Sigmoid colon (tissue), 6 donors: ENCODE measurements at regions not wholly inside any gene's neighbourhood (a gene's known extent, or its start where the extent isn't known, plus 50 kb on each side); places are given as distances from the start of the nearest gene placed in this dataset.

Experiments
- DNase-seq: peaks from one replicate; pipeline ENCODE4 v3.0.0-alpha.2; 2019
- H3K27ac ChIP-seq, 4 donors: fragments of 200-600 bp; sonication (generic); one replicate each; pipeline ENCODE4 v1.5.1; 2016 to 2019; ENCODE audit warnings: mild to moderate bottlenecking in 1 of 4
- H3K27me3 ChIP-seq, 3 donors: fragments of 200-600 bp; sonication (generic); one replicate each; pipeline ENCODE4 v1.5.1; 2019; ENCODE audit warnings: mild to moderate bottlenecking in 1 of 3
- H3K36me3 ChIP-seq, 4 donors: fragments of 200-600 bp; sonication (generic); one replicate each; pipeline ENCODE4 v1.5.1; 2016 to 2019
- H3K4me1 ChIP-seq, 4 donors: fragments of 200-600 bp; sonication (generic); one replicate each; pipeline ENCODE4 v1.5.1; 2017 to 2019
- H3K4me3 ChIP-seq, 4 donors: fragments of 200-600 bp; sonication (generic); one replicate each; pipeline ENCODE4 v1.5.1; 2017 to 2019; ENCODE audit warnings: mild to moderate bottlenecking in 2 of 4, moderate library complexity in 1 of 4
- H3K9me3 ChIP-seq, 4 donors: fragments of 200-600 bp in 3 of 4; sonication (generic) in 3 of 4; one replicate each; pipeline versions ENCODE4 v1.5.1 to v1.6.1; 2013 to 2019
- CTCF ChIP-seq, 4 experiments: fragments of 450-650 bp in 3 of 4; fragments of 200-600 bp in 1 of 4; IDR thresholded peaks; one replicate each; pipeline ENCODE4 v1.5.1; 2016 to 2019; ENCODE audit warnings: antibody characterized with exemption in 4 of 4, mild to moderate bottlenecking in 3 of 4, moderate library complexity in 2 of 4
- EP300 ChIP-seq, 4 donors: sonication (generic); formaldehyde crosslinking; IDR thresholded peaks; one replicate each; pipeline ENCODE4 v1.6.1; 2017; ENCODE audit warnings: antibody characterized with exemption in 4 of 4
- POLR2A ChIP-seq, 2 donors: fragments of 450-650 bp; IDR thresholded peaks; one replicate each; pipeline ENCODE4 v1.6.1; 2016; ENCODE audit warnings: antibody characterized with exemption in 2 of 2, mild to moderate bottlenecking in 2 of 2, moderate library complexity in 2 of 2
- POLR2AphosphoS5 ChIP-seq, 4 donors: sonication (generic); formaldehyde crosslinking; IDR thresholded peaks; one replicate each; pipeline ENCODE4 v1.6.1; 2017; ENCODE audit warnings: antibody characterized with exemption in 4 of 4
- WGBS, 2 donors: extraction: QIAGEN DNeasy Blood & Tissue Kit; methylation state at CpG; one replicate each; pipeline ENCODE4 v1.1.7; 2013; 5-methylcytosine and 5-hydroxymethylcytosine counted together
- intact Hi-C: fragments of 100-400 bp; cut with DNase I; formaldehyde crosslinking; loops from one replicate; pipeline ENCODE4 v1.15.1; 2023
- donor health status: healthy with polysubstance abuse.
- donor health status: healthy.

GRCh38 chr2:237199577-237199976 is 113.9 kb downstream of the COPS8 start:
- H3K9me3 ChIP-seq, result no peaks in the 10 kb centered on the region
- intact Hi-C loops, result no loop called here
- DNase-seq, result peak; percentile 56
- no peaks in the 10 kb centered on the region for H3K27me3 ChIP-seq
- H3K36me3 ChIP-seq, result no peaks in the 10 kb centered on the region
- no peak overlapping the region for H3K4me3 ChIP-seq
- no peak for TF ChIP-seq CTCF (IDR thresholded peaks at IDR 0.05)
- H3K4me1 ChIP-seq, result peaks cover 0 to 56% (median 52%) of the 10 kb centered on the region in 4 donors
- WGBS, 2 donors, result 89 to 90% methylated on average over 2 of the region's 2 CpGs
- H3K27ac ChIP-seq, result peak overlapping the region in 3 of 4 donors; percentile 12 to 70 (median 68)

- Histone ChIP-seq H3K36me3 (no peaks in the 10 kb centered on the region), H3K4me3 (no peak overlapping the region), H3K9me3 (no peaks in the 10 kb centered on the region), H3K4me1 (peaks cover 0 to 56% (median 51%) of the 10 kb centered on the region in 4 donors), H3K27me3 (no peaks in the 10 kb centered on the region), H3K27ac (no peak overlapping the region)
- WGBS, 2 donors, result 82 to 89% methylated on average over 7 of the region's 7 CpGs
- peak; percentile 64 for DNase-seq
- TF ChIP-seq CTCF (IDR thresholded peaks at IDR 0.05) (no peak), EP300 (IDR thresholded peaks at IDR 0.05) (no peak), POLR2A (IDR thresholded peaks at IDR 0.05) (no peak), POLR2AphosphoS5 (IDR thresholded peaks at IDR 0.05) (no peak)
- intact Hi-C loops, result no loop called here
These were observed 114.8 kb downstream of the COPS8 start for GRCh38 chr2:237200462-237200861.

DNA sequence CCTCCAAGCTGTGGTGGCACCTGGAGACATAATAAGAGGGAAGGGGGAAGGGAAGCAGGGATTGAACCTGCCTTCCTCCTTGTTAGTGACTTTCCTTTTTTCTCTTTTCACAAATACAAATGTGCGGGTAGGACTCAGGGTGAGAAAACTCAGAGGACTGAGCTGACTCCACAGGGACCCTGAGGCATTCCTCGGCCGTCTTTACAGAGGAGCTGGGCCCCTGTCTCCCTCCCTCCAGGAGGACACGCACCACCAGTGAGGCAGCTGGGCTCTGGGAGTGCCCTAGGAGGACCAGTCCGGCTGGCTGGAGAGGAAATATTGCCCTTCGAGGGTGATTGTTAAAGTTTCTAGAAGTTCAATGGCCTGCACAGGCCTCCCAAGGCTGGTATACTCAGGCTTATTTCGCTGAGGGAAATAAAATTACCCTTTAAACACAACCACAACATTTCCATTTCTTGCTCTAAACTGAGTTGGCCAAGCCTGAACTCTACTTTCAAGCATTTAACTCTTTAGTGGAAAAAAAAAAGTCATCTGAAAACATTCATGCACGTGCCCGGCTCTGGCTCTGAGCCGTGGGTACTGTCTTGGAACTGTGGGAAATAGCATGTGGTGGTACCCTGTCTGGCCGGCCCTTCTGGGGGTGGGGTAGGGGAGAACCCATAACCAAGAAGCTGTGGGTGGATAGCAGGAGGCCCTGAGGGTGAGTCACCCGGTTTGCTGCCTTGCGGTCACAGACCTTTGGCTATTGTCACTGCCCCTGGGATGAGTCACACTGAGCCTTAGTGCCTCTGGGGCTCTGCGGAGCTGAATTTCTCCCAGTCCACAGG is 116.0 kb downstream of the COPS8 start:
- no peaks in the 10 kb centered on the region for H3K27me3 ChIP-seq
- no peak overlapping the region for H3K4me3 ChIP-seq

DNA sequence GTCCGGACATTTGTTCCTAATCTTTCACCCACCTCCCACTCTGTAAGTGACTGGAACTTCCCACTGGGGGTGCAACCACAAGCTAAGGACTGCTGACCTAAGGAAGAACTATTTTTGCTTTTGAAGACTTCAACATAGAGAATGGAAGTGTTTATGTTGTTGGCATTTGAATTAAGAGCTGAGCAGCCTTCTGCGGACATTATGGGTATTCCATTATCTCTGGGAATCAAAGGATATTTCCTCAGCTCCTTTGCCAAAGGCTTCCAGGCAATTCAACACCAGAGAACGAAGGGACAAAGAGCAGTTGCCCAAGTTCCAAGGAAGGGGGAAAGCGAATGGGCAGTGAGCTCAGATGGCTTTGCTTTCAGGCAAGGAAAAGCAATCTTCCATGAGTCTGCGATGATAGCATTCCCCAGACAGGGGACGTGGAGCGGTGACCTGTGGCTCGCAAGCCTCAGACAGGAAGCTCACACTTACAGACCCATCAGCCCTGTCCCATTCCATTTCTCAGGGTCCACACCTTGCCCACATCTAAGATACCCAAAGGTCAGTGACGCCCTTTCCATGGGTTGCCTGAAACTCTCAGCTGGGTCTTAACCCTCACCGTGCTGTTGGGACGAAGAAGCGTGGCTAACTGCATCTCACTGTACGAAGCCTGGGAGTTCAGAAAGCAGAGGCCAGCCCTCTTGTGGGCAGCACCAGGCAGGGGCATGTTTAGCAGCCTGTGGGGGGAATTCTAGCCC is 116.8 kb downstream of the COPS8 start:
- H3K27ac ChIP-seq, result peak overlapping the region in 3 of 4 donors; percentile 12 to 30 (median 14)
- 87 to 90% methylated on average over 13 of the region's 13 CpGs for WGBS, 2 donors

More for the DNA sequence above, 116.0 kb downstream of the COPS8 start:
- no peaks in the 10 kb centered on the region for H3K9me3 ChIP-seq
- intact Hi-C loops, result no loop called here
- H3K4me1 ChIP-seq, result peaks cover 0 to 47% (median 41%) of the 10 kb centered on the region in 4 donors
- WGBS, 2 donors, result 56 to 65% methylated on average over 14 of the region's 14 CpGs
- no peaks in the 10 kb centered on the region for H3K36me3 ChIP-seq
- H3K27ac ChIP-seq, result peak overlapping the region; percentile 12 to 30 (median 22)
- DNase-seq, result peak; percentile 67
- no peak for TF ChIP-seq POLR2AphosphoS5 (IDR thresholded peaks at IDR 0.05)
- TF ChIP-seq EP300 (IDR thresholded peaks at IDR 0.05), result no peak
- no peak for TF ChIP-seq POLR2A (IDR thresholded peaks at IDR 0.05)
- TF ChIP-seq CTCF (IDR thresholded peaks at IDR 0.05), result no peak

More for the DNA sequence above, 116.8 kb downstream of the COPS8 start:
- no peak for TF ChIP-seq EP300 (IDR thresholded peaks at IDR 0.05)
- no peak for TF ChIP-seq POLR2AphosphoS5 (IDR thresholded peaks at IDR 0.05)
- no peak for TF ChIP-seq CTCF (IDR thresholded peaks at IDR 0.05)
- TF ChIP-seq POLR2A (IDR thresholded peaks at IDR 0.05), result no peak
- intact Hi-C loops, result no loop called here
- peak; percentile 40 for DNase-seq
- Histone ChIP-seq H3K4me3 (no peak overlapping the region), H3K9me3 (no peaks in the 10 kb centered on the region), H3K27me3 (no peaks in the 10 kb centered on the region), H3K36me3 (no peaks in the 10 kb centered on the region), H3K4me1 (peaks cover 0 to 47% (median 39%) of the 10 kb centered on the region in 4 donors)
